NCI-H1417 treated with DMSO at 0.1 percent for 48 hours (cell line): ENCODE measurements at regions not wholly inside any gene's neighbourhood (a gene's known extent, or its start where the extent isn't known, plus 50 kb on each side); places are given as distances from the start of the nearest gene placed in this dataset.

Experiments
- DNase-seq: peaks from one replicate; lab custom pipeline; 2025; lab: John Stamatoyannopoulos, UW

DNA sequence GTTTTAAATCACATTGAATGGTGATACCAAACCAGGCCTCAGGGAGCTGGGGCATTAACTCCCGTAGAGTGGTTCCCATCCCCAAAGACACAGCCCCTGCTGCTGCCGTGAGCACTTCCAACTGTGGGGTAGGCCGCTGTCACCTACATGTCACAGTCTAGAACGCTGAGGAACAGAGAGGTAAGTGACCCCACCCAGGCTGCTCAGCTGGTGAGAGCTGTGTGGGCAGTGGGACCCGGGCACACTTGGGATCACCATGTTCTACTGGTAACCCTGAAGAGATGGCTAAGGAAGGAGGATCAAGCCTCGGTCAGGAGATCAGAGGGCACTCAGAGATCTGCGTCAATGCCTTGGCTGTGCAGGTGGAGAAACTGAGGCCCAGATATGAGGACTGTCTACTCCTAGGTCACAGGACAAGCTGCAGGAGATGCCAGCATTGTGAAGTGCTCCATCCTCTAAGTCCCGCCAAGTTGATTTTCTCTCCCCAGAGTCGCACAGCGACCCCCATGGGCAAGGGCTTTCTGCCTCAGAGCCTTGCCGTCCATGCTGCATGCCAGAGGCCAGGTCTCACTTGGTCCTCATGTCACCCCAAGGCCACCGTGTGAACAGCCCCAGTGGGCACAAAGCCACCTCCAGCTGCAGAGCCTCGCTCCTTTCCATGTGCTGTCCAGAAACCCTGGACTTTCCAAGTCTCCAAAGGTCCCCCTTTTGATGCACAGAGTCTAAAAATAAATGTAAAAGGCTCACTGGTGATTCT lies 144.2 kb upstream of the OTOS start:
- DNase-seq: no peak

DNA sequence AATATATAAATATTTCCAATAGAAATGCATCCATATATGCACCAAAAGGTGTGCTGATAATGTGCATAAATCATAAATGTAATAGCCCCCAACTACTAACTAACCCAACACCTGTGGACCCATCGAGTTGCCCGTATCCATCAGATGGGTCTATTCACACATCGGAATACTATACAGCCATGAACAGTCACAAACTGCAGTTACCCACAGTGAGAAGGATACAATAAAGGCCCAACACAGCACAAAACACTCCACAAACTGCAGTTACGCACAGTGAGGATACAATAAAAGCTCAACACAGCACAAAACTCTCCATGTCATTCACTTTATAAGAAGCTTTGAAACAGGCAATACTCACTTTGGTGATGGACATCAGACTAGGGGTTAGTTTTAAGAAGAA lies 145.3 kb upstream of the OTOS start:
- DNase-seq: no peak

DNA sequence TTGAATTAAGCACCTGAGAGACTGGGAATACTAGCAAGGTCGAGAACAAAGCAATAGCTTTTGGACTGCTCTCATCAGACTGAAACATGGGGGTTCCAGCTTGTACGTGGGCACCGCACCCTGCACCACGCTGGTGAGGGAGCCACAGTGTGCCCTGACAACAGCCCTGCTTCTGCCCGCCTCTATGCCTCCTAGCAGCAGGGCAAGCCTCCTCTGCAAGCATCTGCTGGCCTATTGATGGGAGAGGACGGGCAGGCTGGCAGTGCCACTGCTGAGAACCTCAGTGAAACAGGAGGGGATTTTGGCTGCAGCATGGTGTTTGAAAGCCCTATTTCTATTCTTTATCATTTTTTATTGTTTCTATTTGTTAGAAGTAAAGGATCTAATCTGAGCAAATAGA lies 146.1 kb upstream of the OTOS start:
- no peak for DNase-seq

DNA sequence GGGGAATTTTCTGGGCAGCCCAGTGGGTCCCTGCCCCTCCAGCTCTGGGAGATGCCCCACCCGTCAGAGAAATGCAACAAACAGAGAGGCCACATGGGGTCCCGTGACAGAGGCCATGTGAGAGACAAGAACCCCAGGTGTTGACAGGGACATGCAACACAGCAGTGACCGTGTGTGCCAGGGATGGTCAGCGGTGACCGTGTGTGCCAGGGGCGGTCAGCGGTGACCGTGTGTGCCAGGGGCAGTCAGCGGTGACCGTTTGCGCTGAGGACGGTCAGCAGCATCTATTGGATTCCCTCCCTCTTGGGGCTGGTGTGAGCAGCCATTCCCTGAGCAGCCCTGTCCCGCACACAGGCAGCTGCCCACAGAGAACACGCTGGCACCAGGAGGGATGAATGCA lies 146.6 kb upstream of the OTOS start:
- no peak for DNase-seq

DNA sequence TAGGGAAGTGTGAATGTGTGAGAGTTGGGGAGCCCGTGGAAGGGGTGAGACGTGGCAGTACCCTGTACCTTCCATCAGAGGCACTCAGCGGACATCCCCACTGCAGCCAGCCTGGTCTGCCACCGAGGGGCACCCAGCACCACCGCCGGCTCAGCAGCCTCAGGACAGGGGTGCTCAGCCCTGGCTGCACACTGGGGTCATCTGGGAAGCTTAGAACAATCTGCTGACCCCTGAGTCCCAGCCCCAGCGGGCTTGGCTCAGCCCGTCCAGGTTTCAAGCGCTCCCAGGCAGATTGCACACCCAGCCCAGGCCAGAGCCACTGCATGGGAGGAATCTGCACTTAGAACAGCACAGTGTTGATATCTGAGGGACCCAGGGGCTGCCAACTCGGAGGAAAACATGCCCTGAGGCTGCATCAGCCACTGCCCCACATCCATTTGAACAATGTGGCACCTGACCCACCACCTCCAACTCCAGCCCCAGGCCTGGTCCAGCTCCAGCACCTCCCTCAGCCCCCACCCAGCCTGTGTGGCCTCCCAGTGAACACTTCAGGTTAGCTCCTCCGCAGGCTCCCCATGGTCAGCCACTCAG lies 147.1 kb upstream of the OTOS start:
- DNase-seq: no peak

DNA sequence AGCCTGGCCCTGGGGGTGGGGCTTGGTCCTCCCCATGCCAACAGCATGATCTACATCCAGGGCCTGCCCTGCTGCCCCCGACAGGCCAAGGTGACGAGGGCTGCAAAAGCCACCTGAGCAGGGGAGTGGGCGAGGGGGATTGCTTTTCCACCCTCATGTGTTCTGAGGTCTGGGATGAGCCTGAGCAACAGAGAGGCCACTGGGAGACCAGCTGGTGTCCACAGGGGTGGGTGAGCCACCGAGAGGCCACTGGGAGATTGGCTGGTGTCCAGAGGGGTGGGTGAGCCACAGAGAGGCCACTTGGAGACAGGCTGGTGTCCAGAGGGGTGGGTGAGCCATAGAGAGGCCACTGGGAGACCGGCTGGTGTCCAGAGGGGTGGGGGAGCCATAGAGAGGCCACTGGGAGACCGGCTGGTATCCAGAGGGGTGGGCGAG lies 147.4 kb upstream of the GPC1 start:
- no peak for DNase-seq

DNA sequence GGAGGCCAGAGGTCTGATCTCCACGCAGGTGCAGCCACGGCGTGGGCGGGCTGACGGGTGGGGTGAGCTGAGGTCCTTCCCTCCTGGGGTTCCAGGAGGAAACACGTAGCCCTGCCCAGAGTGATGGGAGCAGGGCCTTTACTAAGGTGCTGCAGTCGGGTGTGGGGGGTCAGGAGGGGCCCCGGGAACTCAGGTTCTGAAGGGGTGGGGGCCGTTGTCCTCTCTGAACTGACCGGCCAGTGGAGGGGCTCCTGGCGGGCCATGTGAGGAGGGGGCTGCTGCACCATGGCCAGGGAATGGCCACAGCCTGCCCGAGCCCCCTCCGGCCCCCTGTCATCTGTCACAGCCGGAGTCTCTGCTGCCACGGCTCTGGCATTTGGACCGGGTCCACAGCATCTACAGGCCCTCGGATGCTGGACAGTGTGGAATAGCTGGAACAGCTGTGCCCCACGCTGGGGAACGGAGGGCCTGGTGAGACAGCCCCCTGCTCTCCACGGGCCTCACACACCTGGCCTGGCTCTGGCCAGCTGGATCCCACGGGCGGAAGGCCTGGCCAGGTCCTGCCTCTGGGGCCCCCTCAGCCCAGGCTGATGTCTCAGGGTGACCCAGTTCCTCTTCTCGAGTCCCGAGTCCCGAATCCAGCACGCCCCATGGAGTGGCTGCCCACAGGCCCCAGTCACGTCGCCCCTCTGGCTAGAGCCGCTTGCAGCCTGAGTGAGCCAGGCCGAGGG lies 145.6 kb upstream of the GPC1 start:
- no peak for DNase-seq

DNA sequence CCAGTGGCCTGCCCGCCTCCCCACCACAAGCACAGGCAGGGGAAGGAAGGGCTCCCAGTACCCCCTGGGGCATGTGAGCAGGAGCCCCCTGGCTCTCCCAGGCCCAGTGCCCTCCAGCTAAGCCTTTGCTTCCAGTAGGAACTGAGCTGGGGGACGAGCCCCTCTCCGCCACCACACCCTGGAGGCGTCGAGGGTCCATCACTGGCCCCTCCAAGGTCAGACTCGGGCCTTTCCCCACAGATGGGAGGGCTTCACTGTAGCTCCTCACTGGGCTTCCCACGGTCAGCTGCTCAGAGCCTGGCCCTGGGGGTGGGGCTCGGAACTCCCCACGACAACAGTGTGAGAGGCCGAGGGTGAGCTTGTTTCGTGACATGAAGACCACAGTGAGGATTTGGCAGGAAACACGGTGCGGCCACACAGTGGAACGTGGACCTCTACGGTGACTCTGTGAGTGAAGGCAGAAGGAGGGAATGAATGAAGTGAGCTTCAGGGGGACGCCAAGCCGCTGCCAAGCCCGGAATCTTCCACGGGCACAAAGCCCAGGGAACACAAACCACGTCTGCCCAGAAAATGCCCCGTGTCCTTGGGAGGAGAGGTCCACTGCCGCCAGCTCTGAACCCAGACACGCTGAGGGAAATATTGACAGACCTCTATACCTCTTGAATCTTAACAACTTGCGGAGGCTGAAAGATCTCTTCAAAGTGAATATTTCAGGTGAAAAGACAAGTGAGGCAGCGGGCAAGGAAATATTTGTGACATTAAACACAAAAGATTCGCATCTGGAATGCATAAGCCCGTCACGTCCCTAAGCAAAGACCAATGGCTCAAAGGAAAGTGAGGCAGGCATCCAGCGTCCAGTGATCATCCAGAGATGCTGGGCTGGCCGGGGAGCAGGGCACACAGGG lies 144.8 kb upstream of the GPC1 start:
- DNase-seq: no peak

DNA sequence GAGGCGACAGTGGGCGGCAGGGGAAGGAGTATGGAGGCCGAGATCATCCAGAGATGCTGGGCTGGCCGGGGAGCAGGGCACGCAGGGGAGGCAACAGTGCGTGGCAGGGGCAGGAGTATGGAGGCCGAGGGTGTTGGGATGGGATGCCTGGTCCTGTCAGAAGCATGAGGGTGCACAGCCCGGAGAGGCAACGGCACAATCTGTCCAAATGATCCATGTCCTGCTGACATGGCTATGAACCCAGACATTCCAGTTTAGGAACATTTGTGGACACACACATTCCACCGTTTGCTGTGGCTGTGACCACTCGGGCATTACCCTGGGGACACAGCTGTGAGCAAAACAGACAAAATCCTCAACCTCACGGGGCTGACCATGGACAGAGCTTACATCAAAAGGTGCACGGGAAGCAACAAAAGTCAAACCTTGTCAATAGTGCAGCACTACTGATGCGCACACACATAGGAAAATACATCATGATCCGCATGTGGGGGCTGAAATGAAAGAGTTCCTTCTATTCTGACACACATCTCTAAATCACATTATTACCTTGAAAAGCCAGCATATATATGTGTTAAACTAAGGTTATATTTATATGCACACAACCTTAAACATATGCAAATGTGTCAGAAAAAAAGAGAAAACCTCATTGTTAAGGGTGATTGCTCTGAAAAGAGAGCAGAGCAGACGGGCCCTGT lies 144.0 kb upstream of the GPC1 start:
- DNase-seq: no peak

DNA sequence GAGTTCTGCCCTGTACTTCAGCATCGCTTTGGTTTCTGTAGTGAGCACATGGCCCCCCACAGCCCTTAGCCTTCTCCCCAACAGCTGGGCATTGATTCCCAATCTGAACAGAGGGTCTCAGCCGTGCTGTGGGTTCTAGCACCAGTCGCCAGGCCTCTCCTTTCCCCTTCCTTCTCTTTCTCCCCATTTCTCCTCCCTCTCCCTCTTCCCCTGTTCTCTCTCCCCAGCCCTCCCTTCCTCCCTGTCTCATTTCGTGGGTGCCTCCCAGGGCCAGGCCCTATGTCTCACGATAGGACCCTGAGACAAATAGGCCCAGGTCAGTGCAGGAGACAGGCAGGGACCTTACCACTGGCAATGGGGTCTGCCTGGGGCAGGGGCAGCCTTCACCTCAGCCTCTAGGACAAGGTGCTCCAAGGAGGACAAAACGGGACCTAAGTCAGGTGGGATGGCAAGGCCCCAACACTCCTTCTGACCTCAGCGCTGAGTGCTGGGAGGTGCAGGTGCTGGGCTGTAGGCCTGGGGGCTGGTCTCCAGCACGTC lies 143.4 kb upstream of the GPC1 start:
- DNase-seq: no peak

DNA sequence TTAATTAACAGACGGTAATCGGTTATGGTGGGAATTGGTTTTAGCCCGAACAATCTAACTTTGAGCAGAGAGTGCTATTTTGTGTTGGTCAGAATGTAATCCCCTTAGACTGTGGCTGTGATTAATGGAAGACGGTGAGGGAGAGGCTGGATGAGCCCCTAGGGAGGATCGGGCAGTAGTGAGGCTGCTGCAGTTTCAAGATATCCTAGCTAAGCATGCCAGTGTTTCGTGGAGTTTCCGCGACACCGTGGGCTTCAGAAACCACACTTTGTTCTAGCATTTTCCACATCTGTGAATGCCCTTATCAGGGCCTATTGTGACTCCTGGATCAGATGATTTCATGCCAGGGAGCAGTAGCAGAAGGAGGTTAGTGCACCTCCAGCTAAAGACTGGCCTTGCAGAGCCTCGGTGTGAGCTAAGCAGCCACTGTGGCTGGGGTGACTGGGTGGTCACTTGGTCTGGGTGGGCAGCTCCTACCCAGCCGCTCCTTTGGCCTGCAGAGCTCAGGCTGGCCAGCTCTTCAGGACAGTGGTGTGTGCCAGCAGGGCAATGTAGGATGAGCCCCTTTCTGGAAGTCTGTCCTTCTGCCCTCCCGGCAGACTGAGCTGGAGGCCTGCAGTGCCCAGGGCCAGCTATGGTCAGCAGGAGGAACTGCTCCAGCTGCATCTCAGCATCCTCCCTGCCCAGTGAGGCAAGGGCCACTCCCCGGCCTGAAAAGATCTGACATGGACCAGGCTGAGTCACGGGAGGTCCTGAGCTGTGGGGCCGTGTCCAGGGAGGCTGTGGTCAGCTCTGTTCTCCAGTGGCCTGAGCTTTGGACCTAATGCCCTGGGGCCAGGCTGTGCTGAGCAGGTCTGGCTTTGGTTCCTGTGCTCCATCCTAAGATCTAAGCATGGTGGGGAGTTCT lies 142.6 kb upstream of the GPC1 start:
- DNase-seq: no peak

DNA sequence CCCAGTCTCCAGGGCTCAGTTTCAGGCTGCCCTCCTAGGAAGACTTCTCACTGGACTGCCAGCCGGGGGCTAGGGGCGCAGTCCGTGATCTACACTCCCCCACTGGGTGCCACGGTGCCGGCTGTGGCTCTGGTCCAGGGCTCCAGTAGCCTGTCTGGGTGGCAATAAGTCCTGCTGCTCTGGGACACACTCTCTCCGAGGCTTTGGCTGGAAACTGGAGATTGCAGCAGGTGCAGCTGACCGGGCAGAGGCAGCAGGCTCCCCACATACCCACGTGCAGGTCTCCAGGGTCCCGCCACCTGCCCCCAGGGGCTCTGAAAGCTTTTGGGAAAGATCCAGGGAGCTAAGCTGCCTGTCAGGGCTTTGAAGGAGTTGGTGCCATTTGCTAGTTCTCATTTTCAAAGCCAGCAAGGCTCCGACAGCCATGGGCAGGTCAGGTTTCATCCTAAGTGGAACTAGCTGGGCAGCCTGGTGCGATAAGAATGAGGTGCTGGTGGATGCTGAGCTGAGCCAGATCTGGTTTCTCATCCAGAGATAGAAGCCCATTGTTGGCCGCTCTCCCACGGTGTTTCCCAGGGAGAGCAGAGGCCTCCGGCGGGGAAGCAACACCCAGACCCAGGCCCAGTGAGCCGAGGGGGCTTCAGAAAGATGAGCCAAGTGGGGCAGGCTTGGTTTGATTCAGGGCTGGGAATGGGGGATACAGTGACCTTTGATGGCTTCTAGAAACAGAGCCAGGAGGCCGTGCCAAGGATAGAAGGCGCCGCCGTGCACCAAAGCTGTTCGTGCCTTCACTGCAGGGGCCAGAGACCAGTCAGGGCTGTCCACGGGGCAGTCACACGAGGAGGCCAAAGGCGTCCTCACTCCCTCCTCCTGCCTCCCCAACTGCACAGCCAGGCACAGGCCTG lies 141.7 kb upstream of the GPC1 start:
- no peak for DNase-seq

DNA sequence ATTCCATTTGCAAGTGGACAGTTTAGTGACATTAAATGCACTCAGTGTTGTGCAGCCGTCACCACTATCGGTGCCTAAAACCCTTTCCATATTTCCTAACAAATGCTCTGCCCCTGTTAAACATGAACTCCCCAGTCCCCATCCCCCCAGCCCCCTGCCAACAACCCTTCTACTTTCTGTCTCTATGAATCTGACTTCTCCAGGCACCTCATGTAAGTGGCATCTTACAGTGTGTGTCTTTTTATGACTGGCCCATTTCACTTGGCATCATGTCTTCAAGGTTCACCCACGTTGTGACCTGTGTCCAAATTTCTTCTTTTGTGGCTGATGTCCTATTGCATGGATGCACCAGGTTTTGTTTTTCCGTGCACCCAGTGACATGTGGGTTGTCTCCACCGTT lies 140.9 kb upstream of the GPC1 start:
- DNase-seq: no peak

DNA sequence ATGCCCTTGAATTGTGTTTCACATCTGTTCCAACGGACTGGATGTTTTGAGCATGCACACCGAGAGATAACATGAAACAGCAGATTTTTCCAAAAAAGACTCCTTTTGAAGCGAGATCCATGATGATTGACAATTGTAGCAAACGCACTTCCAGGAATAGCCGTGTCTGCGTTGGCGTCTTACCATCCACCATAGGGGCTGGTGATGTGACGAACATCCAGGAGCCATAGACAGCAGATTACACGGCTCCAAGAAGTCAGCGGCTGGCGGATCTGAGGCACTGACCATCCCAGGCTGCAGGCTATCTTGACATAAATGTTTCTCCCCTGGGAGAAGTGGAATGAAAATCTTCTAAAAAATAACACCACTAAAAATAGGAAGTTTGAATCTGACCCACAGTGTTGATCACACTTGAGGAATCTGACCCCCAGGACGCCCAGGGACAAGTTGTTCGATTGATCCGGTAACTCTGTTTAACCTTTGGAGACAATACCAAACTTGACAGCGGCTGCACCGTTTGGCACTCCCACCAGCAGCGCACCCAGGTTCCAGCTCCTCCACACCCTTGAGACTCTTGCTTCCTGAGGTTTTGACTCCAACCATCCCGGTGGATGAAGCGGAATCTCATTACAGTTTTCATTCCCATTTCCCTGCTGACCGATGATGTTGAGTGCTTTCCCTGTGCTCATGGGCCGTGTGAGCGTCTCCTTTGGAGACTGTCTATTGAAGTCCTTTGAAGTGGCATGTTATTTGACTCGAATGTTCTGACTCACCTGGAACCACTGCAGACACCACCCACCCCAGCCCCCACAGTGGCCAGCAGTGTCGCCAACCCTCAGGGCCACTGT lies 140.0 kb upstream of the GPC1 start:
- DNase-seq: no peak

DNA sequence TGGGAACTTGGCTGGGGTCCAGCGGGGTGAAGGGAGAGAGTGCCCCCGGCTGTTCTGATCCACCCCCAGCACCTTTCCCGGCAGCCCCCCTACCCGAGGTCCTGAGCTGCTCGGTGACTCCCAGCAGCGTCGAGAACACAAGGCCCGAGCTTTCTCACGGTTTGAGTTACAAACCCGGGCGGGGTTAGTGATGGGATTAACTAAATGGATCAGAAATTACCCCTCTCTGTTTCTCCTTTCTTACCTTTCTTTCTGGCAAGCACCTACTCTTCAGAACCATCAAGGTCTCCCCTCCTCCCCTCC lies 139.4 kb upstream of the GPC1 start:
- no peak for DNase-seq

DNA sequence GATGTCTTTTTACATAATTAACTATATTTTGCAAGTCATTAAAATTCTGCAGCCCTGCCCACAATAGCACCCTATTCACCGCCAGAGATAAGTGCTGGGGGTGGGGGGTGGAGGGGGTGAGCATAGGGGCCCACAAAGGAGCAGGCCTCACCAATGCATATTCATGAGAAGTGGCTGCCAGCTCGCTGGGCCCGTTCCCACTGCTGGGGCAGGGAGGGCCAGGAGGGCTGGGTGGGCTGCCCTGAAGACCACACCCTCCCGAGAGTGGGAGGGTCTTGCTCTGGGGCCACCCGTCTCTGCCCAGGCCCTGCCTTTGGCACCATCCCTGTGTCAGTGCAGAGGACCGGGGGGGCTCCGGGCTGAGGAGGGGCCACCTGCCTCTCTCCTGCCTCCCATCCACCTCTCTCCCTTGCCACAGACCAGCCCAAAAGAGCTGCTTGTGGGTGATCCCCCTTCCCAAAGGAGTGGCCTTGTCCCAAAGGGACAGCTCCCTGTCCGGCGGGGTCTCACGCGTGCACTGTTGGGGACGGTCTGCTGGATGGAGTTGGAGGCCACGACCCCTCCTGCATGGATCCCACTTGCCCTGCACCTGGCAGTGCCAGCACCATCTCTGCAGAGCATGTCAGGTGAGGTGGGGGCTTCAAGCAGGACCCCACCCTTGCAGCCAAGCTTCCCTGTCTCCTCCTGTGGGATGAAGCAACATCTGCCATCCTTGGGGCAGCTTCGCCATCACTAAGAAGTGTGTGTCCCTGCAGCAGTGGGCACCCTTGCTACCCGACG lies 138.8 kb upstream of the GPC1 start:
- no peak for DNase-seq

DNA sequence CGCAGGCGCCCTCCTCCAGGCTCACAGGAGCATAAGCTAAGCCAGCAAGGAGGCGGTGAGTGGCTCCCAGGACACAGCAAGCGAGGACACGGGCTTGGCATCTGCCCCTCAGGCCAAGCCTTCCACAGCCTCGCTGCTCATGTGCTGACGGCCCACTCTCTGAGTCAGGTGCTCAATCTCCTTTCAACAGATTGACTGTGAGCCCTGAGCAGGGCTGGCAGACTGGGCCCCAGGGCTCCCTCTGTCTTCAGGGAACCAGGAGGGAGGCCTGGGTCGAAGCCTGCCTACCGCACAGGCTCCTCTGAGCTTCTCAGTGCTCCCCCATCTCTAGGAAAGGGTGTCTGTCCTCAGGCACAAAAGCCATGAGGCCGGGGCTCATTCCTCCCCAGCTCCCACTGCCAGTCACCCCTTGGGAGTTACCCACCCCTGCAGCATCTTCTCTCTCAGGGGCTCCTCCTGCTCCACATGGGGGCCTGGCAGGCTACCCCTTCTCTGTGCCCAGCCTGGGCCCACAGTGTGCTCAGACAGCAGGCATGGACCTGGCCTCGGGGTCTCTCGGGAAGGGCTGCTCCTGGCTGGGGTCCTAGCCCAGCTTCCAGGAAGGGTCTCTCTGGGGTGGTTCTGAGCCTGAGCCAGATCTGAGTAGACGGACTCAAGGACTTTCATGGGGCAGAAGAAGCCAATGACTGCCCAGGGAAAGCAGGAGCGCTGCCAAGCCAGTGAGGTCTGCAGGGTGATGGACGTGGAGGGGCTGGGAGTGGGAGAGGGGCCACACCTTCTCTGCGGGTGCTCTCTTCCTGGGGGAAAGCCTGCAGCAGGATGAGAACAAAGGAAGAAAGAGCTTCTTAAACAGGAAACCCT lies 138.0 kb upstream of the GPC1 start:
- no peak for DNase-seq
